Mucosa of descending colon (tissue), 3 donors: ENCODE measurements at regions not wholly inside any gene's neighbourhood (a gene's known extent, or its start where the extent isn't known, plus 50 kb on each side); places are given as distances from the start of the nearest gene placed in this dataset.

ENCODE experiments used
- ATAC-seq: fragments of 200-7000 bp; cut with Tn5 transposase; one replicate; pipeline ENCODE4 v1.9.1; 2020; ENCODE audit warnings: mild to moderate bottlenecking, moderate library complexity
- DNase-seq, 3 donors: peaks; one replicate each; pipeline ENCODE4 v3.0.0-alpha.2; 2020
- H3K36me3 ChIP-seq: fragments of 200-600 bp; one replicate; pipeline ENCODE4 v1.8.0; 2021; ENCODE audit warnings: low read depth, mild to moderate bottlenecking
- H3K4me1 ChIP-seq: fragments of 200-600 bp; one replicate; pipeline ENCODE4 v1.8.0; 2021; ENCODE audit warnings: low read depth, mild to moderate bottlenecking
- H3K4me3 ChIP-seq: fragments of 200-600 bp; one replicate; pipeline ENCODE4 v1.8.0; 2021; ENCODE audit warnings: mild to moderate bottlenecking
- H3K9me3 ChIP-seq: fragments of 200-600 bp; one replicate; pipeline ENCODE4 v1.8.0; 2021; ENCODE audit warnings: mild to moderate bottlenecking
- intact Hi-C, 2 donors: fragments of 100-400 bp; cut with DNase I in 1 of 2; cut with micrococcal nuclease in 1 of 2; formaldehyde crosslinking; loops; one replicate each; pipeline versions ENCODE4 v1.11.0 to v1.11.1; 2022; cut with DNase I, micrococcal nuclease
- TF ChIP-seq, protein P1 (sequence below): fragments of 200-600 bp; IDR thresholded peaks from one replicate; pipeline ENCODE4 v1.8.0; 2022; ENCODE audit warnings: antibody characterized with exemption, mild to moderate bottlenecking
- donor health status: DM: no; HTN: no; CAD: no; lungs with moderate emphysema.
- donor health status: DM: no; HTN: no; CAD: no.
- donor health status: DM: no; HTN: yes; CAD: no.

DNA sequence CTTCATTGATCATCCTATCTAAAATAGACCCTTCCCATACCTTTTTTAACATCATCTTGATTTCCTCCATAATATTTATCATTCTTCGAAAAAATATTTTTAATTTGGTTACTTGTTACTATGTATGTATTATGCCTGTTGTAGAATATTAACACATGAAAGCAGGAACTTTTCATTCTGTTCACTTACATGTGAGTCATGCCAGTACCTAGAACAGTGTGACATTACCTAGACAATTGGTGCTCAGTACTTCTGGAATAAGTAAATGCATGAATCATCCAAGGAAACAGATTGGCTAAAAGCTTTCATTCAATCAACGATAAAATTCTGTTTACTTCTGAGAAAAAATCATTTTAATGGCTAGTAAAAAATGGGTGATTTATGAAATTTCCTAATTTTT is 76.4 kb downstream of the CXXC4 start:
- intact Hi-C loops: no loop called here
- H3K4me3 ChIP-seq: peak overlapping the region; percentile 2
- H3K4me1 ChIP-seq: no peaks in the 10 kb centered on the region
- ATAC-seq: peak; percentile 65
- H3K36me3 ChIP-seq: no peaks in the 10 kb centered on the region
- DNase-seq: no peak
- H3K9me3 ChIP-seq: no peaks in the 10 kb centered on the region
- TF ChIP-seq, protein P1, sequence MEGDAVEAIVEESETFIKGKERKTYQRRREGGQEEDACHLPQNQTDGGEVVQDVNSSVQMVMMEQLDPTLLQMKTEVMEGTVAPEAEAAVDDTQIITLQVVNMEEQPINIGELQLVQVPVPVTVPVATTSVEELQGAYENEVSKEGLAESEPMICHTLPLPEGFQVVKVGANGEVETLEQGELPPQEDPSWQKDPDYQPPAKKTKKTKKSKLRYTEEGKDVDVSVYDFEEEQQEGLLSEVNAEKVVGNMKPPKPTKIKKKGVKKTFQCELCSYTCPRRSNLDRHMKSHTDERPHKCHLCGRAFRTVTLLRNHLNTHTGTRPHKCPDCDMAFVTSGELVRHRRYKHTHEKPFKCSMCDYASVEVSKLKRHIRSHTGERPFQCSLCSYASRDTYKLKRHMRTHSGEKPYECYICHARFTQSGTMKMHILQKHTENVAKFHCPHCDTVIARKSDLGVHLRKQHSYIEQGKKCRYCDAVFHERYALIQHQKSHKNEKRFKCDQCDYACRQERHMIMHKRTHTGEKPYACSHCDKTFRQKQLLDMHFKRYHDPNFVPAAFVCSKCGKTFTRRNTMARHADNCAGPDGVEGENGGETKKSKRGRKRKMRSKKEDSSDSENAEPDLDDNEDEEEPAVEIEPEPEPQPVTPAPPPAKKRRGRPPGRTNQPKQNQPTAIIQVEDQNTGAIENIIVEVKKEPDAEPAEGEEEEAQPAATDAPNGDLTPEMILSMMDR: no peak

DNA sequence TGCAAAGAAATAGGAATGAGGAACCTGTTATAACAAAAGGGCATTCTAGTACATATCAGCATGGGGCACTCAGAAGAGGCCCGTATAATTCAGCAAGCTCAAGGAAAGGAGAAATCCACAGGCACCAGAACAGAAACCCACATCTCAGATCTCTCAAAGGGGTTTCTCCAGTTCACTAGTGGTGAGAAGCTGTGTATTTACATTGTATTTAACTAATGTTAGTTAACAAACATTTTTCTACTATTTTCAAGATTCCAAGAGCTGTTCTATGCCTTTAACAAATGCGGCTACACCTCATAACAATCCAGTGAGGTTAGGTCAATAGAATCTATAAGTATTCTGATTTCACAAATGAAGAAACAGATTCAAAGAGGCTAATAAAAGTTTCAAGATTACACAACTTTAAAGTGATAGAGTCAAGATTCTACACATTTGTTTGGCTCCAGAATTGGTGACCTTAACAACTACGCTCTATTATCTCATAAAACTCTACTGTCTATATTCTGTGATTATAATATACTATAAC is 77.3 kb downstream of the CXXC4 start:
- no peaks in the 10 kb centered on the region for H3K36me3 ChIP-seq
- DNase-seq: no peak
- peak; percentile 55 for ATAC-seq

DNA sequence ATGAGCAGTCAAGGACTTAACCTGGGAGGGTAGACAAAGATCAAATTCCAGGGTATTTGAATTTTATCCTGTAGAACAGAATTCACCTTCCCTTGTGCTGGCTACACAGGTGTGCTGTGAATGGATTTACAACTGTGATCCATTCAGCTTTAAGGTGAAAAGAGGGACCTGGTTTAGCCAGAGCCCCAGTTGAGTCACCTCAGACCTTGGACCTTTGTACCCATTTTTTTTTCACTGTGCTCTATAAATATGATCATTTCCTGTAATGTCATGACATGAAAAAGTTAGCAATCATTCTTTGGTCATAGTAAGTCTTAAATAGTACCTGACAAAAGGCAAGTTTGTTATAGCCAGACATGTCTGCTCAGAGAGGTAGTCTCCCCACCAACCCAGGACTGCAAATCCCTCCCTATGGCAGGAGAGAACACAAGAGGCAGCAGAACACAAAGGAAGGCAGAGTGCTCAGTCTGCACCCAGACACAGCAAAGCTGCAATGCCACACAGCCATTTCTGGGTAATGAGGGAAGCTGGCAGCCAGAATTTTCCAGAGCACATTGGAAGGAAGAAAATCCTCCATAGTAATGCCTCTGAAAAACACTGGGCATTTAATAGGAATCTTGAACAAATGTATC is 77.9 kb downstream of the CXXC4 start:
- ATAC-seq (peak; percentile 96), DNase-seq (peak in 2 of 3 donors; percentile 43 to 50)
- TF ChIP-seq, protein P1: no peak
- Histone ChIP-seq H3K9me3 (no peaks in the 10 kb centered on the region), H3K4me1 (no peaks in the 10 kb centered on the region), H3K4me3 (no peak overlapping the region), H3K36me3 (no peaks in the 10 kb centered on the region)
- intact Hi-C loops: no loop called here

More for the DNA sequence above, 77.3 kb downstream of the CXXC4 start:
- H3K9me3 ChIP-seq: no peaks in the 10 kb centered on the region
- intact Hi-C loops: no loop called here
- TF ChIP-seq, protein P1: no peak
- no peaks in the 10 kb centered on the region for H3K4me1 ChIP-seq
- no peak overlapping the region for H3K4me3 ChIP-seq

DNA sequence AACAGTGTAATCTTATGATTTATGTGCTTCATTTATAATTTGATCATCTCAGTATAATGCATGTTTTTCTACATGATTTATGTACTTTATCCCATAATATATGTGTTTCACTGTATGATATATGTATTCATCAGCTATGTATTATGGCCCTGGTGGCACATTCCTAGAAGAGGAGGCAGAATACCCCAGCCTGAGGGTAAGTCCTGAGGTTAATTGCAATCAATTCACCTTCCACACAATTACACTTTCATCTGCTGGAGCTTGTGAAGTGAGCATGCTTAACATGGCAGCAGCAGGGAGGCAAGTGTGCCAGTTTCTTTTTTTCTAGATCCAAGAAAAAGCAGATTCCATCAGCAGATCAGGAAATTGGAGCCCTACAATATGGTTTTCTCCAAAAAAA is 81.2 kb downstream of the CXXC4 start:
- DNase-seq (no peak), ATAC-seq (no peak)
- Histone ChIP-seq H3K4me3 (no peak overlapping the region), H3K36me3 (no peaks in the 10 kb centered on the region), H3K9me3 (no peaks in the 10 kb centered on the region), H3K4me1 (no peaks in the 10 kb centered on the region)
- TF ChIP-seq, protein P1: no peak
- intact Hi-C loops: no loop called here

DNA sequence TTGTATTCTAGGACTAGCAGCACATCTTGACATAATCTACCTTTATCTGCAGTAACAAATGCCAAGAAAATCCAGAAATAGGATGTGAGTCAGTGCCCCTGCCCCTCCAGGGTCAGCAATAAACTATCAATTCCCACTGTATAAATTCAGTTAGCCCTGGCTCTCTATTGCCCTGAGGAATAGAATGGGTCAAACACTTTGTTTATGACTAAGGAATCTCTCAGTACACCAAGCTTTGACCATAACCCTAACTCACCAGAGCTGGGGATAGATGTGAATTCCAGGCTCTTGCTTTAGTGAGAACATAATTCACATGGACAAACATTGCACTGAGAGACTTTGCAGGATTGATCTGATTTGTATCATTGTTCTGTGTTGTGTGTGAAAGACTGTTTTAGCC is 82.3 kb downstream of the CXXC4 start:
- no peaks in the 10 kb centered on the region for H3K36me3 ChIP-seq
- H3K4me3 ChIP-seq: no peak overlapping the region
- TF ChIP-seq, protein P1: no peak
- intact Hi-C loops: no loop called here
- ATAC-seq (no peak), DNase-seq (no peak)
- no peaks in the 10 kb centered on the region for H3K4me1 ChIP-seq
- H3K9me3 ChIP-seq: no peaks in the 10 kb centered on the region
